ENCODE measurements at regions not wholly inside any gene's neighbourhood (a gene's known extent, or its start where the extent isn't known, plus 50 kb on each side); places are given as distances from the start of the nearest gene placed in this dataset.

DNA sequence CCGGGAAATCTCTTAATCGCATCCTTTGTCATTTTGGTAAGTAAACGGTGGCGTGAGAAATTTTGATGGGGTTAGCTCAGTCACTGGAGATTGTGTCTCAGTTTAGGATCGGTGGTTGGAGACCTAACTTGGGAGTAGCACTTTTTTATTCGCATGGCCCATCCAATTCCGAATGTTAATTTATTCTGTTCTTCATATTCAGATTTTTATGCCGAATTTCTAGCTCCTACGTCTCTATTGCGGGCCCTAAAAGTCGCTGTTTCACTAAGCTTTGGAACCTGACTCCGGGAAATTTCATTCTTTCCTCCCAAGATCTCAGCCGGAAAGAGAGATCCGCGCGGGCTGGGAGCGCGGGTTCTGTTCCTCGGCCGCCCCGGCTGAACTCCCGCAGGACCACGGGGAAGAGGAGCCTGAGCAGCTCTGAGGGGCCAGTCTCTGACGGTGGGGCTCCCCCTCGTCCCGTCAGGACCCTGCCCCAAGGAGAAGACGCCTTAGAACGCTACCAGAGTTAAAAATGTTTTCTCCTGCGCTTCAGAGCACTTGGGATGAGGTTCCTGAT lies 279.7 kb downstream of the FAM72C start:
- Histone ChIP-seq H2AK5ac (ENCODE audit: low read length) (no peak overlapping the region), H2BK5ac (ENCODE audit: low read depth, low read length, poor library complexity) (no peak overlapping the region), H2BK120ac (ENCODE audit: insufficient read depth, low read length, poor library complexity) (no peak overlapping the region), H3K14ac (ENCODE audit: low read length) (no peak overlapping the region), H3K79me2 (ENCODE audit: control insufficient read depth, insufficient read depth, low read length, poor library complexity) (no peaks in the 10 kb centered on the region), H3K9ac (ENCODE audit: low read length) (no peak overlapping the region), H3K36me3 (ENCODE audit: control insufficient read depth in 1 of 2, insufficient read depth in 2 of 2, low read length in 2 of 2) (no peaks in the 10 kb centered on the region), H2AFZ (ENCODE audit: insufficient read depth, low read length, poor library complexity) (no peak overlapping the region), H3K23ac (ENCODE audit: low read length) (no peak overlapping the region), H3K27me3 (ENCODE audit: insufficient read depth, low read length) (no peaks in the 10 kb centered on the region), H3K4me3 (ENCODE audit: low read depth, low read length) (no peak overlapping the region), H3K9me3 (ENCODE audit: insufficient read depth, low read depth, low read length) (no peaks in the 10 kb centered on the region), H3K4me2 (ENCODE audit: low read length) (no peak overlapping the region), H4K91ac (ENCODE audit: low read depth, low read length) (no peak overlapping the region), H4K12ac (ENCODE audit: low read depth, low read length) (no peak overlapping the region), H4K8ac (ENCODE audit: low read depth, low read length) (no peak overlapping the region), H3K27ac (ENCODE audit: low read depth, low read length) (no peak overlapping the region), H2BK12ac (ENCODE audit: low read length) (no peak overlapping the region), H3K79me1 (ENCODE audit: low read length) (no peaks in the 10 kb centered on the region), H3K4me1 (ENCODE audit: control insufficient read depth in 1 of 2, insufficient read depth in 2 of 2, low read length in 2 of 2) (no peaks in the 10 kb centered on the region), H3K18ac (ENCODE audit: low read length) (no peak overlapping the region), H3K4ac (ENCODE audit: low read depth, low read length) (no peak overlapping the region)
- no peak for DNase-seq
- WGBS (ENCODE audit: extremely low coverage, insufficient coverage, insufficient read length): no CpG with 5 or more reads among the region's 29 CpGs

DNA sequence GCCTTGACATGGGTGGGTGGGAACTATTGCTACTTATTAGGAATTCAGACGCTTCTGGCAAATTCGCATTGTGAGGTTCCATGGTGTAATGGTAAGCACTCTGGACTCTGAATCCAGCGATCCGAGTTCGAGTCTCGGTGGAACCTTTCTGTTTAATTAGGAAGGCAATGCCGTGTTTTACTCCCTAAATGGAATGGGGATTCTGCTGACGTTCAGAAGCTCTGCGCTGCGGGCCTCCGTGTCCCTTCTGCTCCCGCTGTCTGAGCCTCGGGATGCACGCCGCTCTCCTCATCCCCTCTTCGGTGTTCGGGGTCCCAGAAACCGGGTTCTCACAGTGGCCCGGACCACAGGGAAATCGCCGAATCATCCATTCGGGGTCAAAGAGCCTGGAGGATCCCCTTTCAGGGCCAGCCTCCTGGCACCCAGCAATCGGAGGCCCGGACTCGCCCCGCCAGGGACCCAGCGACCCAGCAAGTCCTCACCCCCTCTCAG lies 280.3 kb downstream of the FAM72C start:
- no peak overlapping the region for H2AFZ ChIP-seq (ENCODE audit: insufficient read depth, low read length, poor library complexity)
- no peak overlapping the region for H3K4ac ChIP-seq (ENCODE audit: low read depth, low read length)
- no peak overlapping the region for H2BK120ac ChIP-seq (ENCODE audit: insufficient read depth, low read length, poor library complexity)
- H4K91ac ChIP-seq (ENCODE audit: low read depth, low read length): no peak overlapping the region
- no peak overlapping the region for H4K8ac ChIP-seq (ENCODE audit: low read depth, low read length)
- H3K23ac ChIP-seq (ENCODE audit: low read length): no peak overlapping the region
- H3K9me3 ChIP-seq (ENCODE audit: insufficient read depth, low read depth, low read length): no peaks in the 10 kb centered on the region
- H3K27ac ChIP-seq (ENCODE audit: low read depth, low read length): no peak overlapping the region
- no peak overlapping the region for H3K14ac ChIP-seq (ENCODE audit: low read length)
- H3K4me1 ChIP-seq (ENCODE audit: control insufficient read depth in 1 of 2, insufficient read depth in 2 of 2, low read length in 2 of 2): no peaks in the 10 kb centered on the region
- no peak overlapping the region for H3K9ac ChIP-seq (ENCODE audit: low read length)
- no peak overlapping the region for H4K12ac ChIP-seq (ENCODE audit: low read depth, low read length)
- no peaks in the 10 kb centered on the region for H3K79me2 ChIP-seq (ENCODE audit: control insufficient read depth, insufficient read depth, low read length, poor library complexity)
- H3K36me3 ChIP-seq (ENCODE audit: control insufficient read depth in 1 of 2, insufficient read depth in 2 of 2, low read length in 2 of 2): no peaks in the 10 kb centered on the region
- no CpG with 5 or more reads among the region's 27 CpGs for WGBS (ENCODE audit: extremely low coverage, insufficient coverage, insufficient read length)
- H3K4me3 ChIP-seq (ENCODE audit: low read depth, low read length): no peak overlapping the region
- no peak overlapping the region for H3K4me2 ChIP-seq (ENCODE audit: low read length)
- no peak for DNase-seq
- H3K79me1 ChIP-seq (ENCODE audit: low read length): no peaks in the 10 kb centered on the region
- H2BK5ac ChIP-seq (ENCODE audit: low read depth, low read length, poor library complexity): no peak overlapping the region
- no peaks in the 10 kb centered on the region for H3K27me3 ChIP-seq (ENCODE audit: insufficient read depth, low read length)
- H3K18ac ChIP-seq (ENCODE audit: low read length): no peak overlapping the region
- H2BK12ac ChIP-seq (ENCODE audit: low read length): no peak overlapping the region
- no peak overlapping the region for H2AK5ac ChIP-seq (ENCODE audit: low read length)

DNA sequence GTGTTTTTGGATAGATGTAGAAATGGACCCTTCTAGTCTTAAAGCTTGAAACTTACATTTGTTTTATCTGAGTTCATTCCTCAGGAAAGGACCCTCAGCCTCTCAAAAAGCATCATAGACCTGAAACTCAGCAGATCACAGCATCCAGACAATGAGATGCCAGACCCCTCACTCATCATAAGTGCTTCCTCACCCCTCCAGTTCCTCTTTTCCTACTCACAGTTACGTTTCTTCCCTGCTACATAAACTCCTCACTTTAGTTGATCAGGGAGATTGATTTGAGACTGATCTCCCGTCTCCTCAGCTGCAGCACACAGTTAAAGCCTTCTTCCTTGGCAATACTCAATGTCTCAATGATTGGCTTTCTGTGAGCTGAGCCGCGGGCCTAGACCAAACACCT lies 282.0 kb downstream of the FAM72C start:
- no peak overlapping the region for H3K4me2 ChIP-seq (ENCODE audit: low read length)
- H2AFZ ChIP-seq (ENCODE audit: insufficient read depth, low read length, poor library complexity): no peak overlapping the region
- H3K27ac ChIP-seq (ENCODE audit: low read depth, low read length): no peak overlapping the region
- WGBS (ENCODE audit: extremely low coverage, insufficient coverage, insufficient read length): no CpG with 5 or more reads among the region's 4 CpGs
- no peak overlapping the region for H4K8ac ChIP-seq (ENCODE audit: low read depth, low read length)
- H2BK5ac ChIP-seq (ENCODE audit: low read depth, low read length, poor library complexity): no peak overlapping the region
- no peak overlapping the region for H4K12ac ChIP-seq (ENCODE audit: low read depth, low read length)
- H4K91ac ChIP-seq (ENCODE audit: low read depth, low read length): no peak overlapping the region
- H3K27me3 ChIP-seq (ENCODE audit: insufficient read depth, low read length): no peaks in the 10 kb centered on the region
- H2AK5ac ChIP-seq (ENCODE audit: low read length): no peak overlapping the region
- H3K18ac ChIP-seq (ENCODE audit: low read length): no peak overlapping the region
- no peaks in the 10 kb centered on the region for H3K79me1 ChIP-seq (ENCODE audit: low read length)
- no peak overlapping the region for H2BK120ac ChIP-seq (ENCODE audit: insufficient read depth, low read length, poor library complexity)
- H3K36me3 ChIP-seq (ENCODE audit: control insufficient read depth in 1 of 2, insufficient read depth in 2 of 2, low read length in 2 of 2): no peaks in the 10 kb centered on the region
- DNase-seq: no peak
- no peak overlapping the region for H3K9ac ChIP-seq (ENCODE audit: low read length)
- no peaks in the 10 kb centered on the region for H3K4me1 ChIP-seq (ENCODE audit: control insufficient read depth in 1 of 2, insufficient read depth in 2 of 2, low read length in 2 of 2)
- no peak overlapping the region for H3K14ac ChIP-seq (ENCODE audit: low read length)
- H3K79me2 ChIP-seq (ENCODE audit: control insufficient read depth, insufficient read depth, low read length, poor library complexity): no peaks in the 10 kb centered on the region
- no peak overlapping the region for H3K23ac ChIP-seq (ENCODE audit: low read length)
- no peak overlapping the region for H3K4me3 ChIP-seq (ENCODE audit: low read depth, low read length)
- H2BK12ac ChIP-seq (ENCODE audit: low read length): no peak overlapping the region
- H3K4ac ChIP-seq (ENCODE audit: low read depth, low read length): no peak overlapping the region
- no peaks in the 10 kb centered on the region for H3K9me3 ChIP-seq (ENCODE audit: insufficient read depth, low read depth, low read length)

DNA sequence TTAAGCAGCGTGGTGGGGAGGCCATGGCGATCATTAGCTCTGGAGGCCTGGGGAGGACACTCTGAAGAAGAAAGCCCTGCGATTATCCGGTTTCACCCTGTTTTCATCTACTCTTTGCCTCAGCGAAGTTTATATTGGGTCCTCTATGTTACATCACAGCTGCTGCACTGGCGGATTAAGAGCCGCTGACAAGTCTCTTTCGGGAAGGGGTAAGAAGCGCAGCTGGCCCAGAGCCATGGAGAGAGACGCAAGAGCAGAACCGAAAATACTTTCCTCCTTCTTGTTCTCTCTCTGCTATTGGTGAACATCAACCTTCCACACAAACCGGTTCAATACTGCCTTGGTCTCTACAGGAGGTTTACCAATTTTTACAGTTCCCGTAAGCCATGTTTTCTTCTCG lies 291.5 kb downstream of the FAM72C start:
- no peak overlapping the region for H2BK120ac ChIP-seq (ENCODE audit: insufficient read depth, low read length, poor library complexity)
- no peak overlapping the region for H3K9ac ChIP-seq (ENCODE audit: low read length)
- no peak overlapping the region for H4K12ac ChIP-seq (ENCODE audit: low read depth, low read length)
- H3K14ac ChIP-seq (ENCODE audit: low read length): no peak overlapping the region
- no peaks in the 10 kb centered on the region for H3K79me1 ChIP-seq (ENCODE audit: low read length)
- no CpG with 5 or more reads among the region's 14 CpGs for WGBS (ENCODE audit: extremely low coverage, insufficient coverage, insufficient read length)
- H3K79me2 ChIP-seq (ENCODE audit: control insufficient read depth, insufficient read depth, low read length, poor library complexity): no peaks in the 10 kb centered on the region
- H3K18ac ChIP-seq (ENCODE audit: low read length): no peak overlapping the region
- no peak overlapping the region for H2AK5ac ChIP-seq (ENCODE audit: low read length)
- no peaks in the 10 kb centered on the region for H3K27me3 ChIP-seq (ENCODE audit: insufficient read depth, low read length)
- no peak overlapping the region for H3K4ac ChIP-seq (ENCODE audit: low read depth, low read length)
- H2BK12ac ChIP-seq (ENCODE audit: low read length): no peak overlapping the region
- no peaks in the 10 kb centered on the region for H3K36me3 ChIP-seq (ENCODE audit: control insufficient read depth in 1 of 2, insufficient read depth in 2 of 2, low read length in 2 of 2)
- H3K9me3 ChIP-seq (ENCODE audit: insufficient read depth, low read depth, low read length): peaks cover 1% of the 10 kb centered on the region
- DNase-seq: no peak
- H4K91ac ChIP-seq (ENCODE audit: low read depth, low read length): no peak overlapping the region
- no peak overlapping the region for H3K23ac ChIP-seq (ENCODE audit: low read length)
- H4K8ac ChIP-seq (ENCODE audit: low read depth, low read length): no peak overlapping the region
- H3K4me3 ChIP-seq (ENCODE audit: low read depth, low read length): no peak overlapping the region
- H3K27ac ChIP-seq (ENCODE audit: low read depth, low read length): no peak overlapping the region
- H2BK5ac ChIP-seq (ENCODE audit: low read depth, low read length, poor library complexity): no peak overlapping the region
- H2AFZ ChIP-seq (ENCODE audit: insufficient read depth, low read length, poor library complexity): no peak overlapping the region
- H3K4me1 ChIP-seq (ENCODE audit: control insufficient read depth in 1 of 2, insufficient read depth in 2 of 2, low read length in 2 of 2): no peaks in the 10 kb centered on the region
- H3K4me2 ChIP-seq (ENCODE audit: low read length): no peak overlapping the region

Data from trophoblast cell (in vitro differentiated cells and primary cell).